HG02588 (cell line): ENCODE measurements at regions not wholly inside any gene's neighbourhood (a gene's known extent, or its start where the extent isn't known, plus 50 kb on each side); places are given as distances from the start of the nearest gene placed in this dataset.

Source experiments
- ATAC-seq: cut with Tn5 transposase; IDR thresholded peaks from one replicate; pipeline ENCODE4 v1.9.1; 2021; ENCODE audit warnings: mild to moderate bottlenecking, moderate library complexity; ENCODE audit not compliant: unreplicated experiment

GRCh38 chr10:107415446-107415845 is 250.9 kb upstream of the SORCS1 start:
- peak; percentile 52 for ATAC-seq

DNA sequence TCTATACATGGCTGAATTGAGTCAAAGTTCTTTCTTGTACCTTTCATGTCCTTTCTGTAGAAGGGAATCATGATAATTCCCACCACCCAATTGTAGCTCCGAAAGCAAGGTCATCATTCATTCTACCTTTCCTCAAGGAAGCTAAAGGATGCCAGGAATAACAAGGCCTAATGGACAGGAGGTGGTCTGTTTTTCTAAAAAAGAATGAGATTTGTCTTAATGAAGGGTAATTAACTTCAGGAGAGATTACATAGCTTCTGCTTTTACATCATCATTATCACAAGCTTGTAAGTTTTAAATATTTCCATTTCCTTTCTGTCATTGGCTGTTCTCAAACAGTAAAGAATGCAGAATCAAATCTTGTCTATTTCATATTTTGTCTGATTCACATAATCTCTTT is 249.5 kb upstream of the SORCS1 start:
- no peak for ATAC-seq

GRCh38 chr10:107409522-107409921 is 245.0 kb upstream of the SORCS1 start:
- ATAC-seq, result peak; percentile 67

DNA sequence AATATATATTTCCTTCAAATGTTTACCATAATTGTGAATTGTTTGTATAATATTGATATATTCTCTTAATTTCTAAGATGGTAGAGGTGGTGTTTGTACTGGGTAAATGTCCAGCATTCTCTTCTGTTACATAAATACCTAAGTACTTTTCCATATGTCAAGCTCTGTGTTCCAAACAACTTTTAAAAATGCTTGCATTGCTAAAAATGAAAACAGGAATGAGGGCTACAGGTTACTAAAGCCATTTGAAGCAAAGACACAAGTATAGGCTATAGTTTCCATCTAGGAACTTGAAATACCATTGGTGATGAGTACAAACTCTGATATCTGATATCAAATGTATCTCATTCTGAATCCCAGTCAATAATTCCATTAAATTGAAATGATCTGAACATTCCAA is 233.6 kb upstream of the SORCS1 start:
- ATAC-seq, result no peak

- ATAC-seq, result peak; percentile 62
These were observed 227.4 kb upstream of the SORCS1 start for GRCh38 chr10:107391901-107392300.

DNA sequence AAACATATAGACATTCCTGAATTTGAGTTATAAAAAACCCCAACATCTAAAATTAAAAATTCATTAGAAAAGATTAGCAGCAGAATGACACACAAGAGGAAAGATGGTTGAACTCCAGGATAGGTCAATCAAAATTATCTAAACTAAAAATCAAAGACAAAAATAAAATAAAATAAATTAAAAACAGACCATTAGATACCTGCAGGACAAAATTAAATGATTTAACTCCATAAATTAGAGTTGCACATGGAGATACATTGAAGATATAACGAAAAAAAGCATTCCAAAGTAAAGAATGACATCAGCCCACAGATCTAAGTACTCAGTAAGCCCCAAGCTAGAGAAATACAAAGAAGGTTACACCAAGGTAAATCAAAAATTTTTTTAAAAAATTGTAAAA is 226.1 kb upstream of the SORCS1 start:
- no peak for ATAC-seq

DNA sequence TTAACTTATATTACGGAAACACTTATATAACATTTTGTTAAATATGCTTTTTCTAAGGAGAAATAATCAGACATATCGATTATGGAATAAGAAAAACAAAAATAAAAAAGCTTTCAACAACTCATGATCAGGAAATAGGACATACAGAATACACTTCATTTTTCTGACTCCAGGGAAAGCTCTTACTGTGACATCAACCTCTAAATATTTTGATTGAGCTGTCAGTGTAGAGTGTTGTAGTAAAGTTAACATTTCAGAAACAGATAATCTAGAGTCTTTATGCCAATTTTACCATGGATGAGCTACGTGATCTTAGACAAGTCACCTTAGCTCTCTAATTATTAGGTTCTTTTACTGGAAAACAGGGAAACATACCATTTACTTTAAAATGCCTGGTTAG is 218.9 kb upstream of the SORCS1 start:
- no peak for ATAC-seq

GRCh38 chr10:107379601-107380000 is 215.1 kb upstream of the SORCS1 start:
- no peak for ATAC-seq

GRCh38 chr10:107371801-107372200 is 207.3 kb upstream of the SORCS1 start:
- no peak for ATAC-seq

DNA sequence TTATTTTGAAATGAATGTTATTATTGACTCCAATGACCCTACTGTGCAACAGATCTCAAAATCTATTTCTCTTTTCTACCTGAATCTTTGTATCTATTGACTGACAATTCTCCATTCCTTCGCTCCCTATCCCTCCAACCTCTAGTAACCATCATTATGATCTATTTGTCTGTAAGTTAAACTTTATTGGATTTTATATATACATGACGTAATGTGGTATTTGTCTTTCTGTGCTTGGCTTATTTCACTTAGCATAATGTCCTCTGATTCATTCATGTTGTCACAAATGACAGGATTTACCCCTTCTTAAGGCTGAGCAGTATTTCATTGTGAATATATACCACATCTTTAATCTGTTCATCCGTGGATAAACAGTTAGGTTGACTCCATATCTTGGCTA is 200.4 kb upstream of the SORCS1 start:
- no peak for ATAC-seq

DNA sequence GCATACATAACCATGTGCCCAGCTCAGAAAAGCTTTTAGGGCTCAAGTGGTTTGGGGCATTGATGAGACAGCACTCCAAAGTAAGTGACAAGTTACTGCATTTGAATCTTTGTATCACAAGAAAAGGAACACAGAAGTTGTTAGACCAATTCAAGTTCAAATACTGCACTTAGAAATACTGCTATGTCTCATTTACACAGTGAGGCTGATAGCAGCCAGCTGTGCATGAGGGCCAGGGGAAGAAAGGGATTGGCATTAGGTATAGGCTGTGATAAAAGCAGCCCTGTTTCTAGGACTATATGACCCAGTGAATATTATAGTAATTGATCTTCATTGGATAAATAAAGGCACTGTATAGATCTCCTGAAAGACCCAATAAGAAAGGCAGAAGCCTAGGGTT is 197.8 kb upstream of the SORCS1 start:
- ATAC-seq, result no peak

DNA sequence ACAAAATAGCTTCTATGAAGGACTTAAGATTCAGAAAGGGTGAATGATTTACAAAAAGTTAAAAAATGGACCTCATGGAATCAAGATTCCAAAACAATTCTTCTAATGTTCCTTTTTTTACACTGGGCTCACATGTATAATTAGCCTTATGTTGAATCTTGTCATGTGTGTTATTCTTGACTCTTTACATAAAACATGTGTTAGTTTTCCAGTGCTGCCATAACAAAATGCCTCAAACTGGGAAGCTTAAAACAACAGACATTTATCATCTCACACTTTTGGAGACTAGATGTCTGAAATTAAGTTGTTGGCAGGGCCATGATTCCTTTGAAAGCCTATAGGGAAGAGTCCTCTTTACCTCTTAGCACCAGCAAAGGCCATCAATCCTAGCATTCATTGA is 192.5 kb upstream of the SORCS1 start:
- ATAC-seq, result no peak

DNA sequence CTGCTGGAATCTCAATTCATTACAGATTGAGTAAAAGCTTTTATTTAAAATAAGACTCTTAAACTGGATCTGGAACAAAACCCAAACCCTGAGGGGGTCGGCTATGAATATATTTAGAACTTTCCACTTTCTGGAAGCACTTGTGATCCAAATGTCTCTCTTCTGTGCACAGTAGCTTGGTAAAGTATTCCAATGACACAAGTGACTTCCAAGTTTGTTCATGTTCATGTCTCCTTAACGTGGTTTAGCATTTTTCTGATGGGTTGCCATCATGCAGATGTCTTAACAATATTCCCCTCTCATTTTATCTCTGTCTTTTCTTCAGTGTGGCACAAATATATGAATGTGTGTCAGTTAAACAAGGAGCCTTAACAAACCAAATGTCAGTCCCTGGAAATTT is 191.9 kb upstream of the SORCS1 start:
- ATAC-seq, result no peak

DNA sequence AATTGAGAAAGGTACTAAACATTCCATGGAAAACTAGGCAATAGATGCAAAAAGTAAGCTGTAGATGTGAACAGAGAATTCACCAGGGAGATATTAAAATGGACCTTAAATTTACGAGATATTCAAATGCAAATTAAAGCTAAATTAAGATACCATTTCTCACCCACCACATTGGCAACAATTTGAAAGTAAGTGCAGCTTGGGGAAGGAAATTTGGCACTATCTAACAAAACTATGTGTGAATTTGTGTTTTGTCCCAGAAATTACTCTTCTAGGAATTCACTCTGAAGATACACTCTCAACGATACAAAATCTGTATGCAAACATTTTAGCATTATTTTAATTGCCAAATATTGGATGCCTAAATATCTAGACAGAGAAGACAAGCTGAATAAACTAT is 178.2 kb upstream of the SORCS1 start:
- ATAC-seq, result no peak

DNA sequence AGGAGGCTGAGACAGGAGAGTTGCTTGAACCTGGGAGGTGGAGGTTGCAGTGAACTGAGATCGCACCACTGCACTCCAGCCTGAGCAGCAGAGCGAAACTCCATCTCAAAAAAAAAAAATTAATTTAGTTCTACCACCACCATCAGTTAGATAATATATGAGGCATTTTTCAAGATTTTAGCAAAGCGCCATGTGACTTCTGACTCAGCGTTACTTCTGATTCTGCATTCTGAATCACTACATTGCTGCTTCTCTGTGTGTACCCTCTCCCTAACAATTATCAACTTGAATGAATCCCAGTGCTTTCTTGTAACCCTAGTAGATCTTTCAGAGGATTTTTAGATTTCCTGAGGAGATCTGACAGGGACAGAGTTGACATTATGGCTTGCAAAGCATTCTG is 176.8 kb upstream of the SORCS1 start:
- no peak for ATAC-seq

DNA sequence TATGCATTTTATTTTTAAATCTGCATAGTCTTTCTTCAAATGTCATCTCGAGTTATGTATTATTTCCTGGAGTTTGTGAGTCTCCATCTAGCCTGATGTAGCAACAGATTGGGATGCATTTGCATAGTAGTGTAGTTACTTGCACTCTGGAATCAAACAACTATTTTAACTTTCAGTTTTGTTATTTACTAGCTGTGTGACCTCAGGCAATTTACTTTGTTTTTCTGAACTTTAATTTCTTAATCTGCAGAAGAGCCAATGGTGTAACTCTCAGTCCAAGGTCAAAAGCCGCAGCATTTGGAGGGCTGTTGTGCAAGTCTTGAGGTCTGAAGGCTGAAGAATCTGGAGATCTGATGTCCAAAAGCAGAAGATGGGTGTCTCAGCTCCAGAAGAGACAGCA is 175.8 kb upstream of the SORCS1 start:
- ATAC-seq, result no peak

DNA sequence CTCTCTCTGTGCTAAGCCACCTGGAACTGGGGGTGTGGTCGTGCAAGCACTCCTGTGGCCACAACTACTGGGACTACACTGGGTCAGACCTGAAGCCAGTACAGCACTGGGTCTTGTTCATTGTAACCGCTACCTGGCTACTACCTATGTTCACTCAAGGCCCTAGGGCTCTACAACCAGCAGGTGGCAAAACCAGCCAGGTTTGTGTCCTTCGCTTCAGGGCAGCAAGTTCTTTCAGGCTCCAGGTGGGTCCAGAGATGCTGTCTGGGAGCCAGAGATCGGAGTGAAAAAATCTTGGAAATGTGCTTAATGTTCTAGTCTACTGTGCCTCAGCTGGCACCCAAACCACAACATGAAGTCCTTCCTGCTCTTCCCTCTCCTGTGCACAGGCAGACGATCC is 171.6 kb upstream of the SORCS1 start:
- ATAC-seq, result no peak

GRCh38 chr10:107317592-107317991 is 153.1 kb upstream of the SORCS1 start:
- no peak for ATAC-seq

DNA sequence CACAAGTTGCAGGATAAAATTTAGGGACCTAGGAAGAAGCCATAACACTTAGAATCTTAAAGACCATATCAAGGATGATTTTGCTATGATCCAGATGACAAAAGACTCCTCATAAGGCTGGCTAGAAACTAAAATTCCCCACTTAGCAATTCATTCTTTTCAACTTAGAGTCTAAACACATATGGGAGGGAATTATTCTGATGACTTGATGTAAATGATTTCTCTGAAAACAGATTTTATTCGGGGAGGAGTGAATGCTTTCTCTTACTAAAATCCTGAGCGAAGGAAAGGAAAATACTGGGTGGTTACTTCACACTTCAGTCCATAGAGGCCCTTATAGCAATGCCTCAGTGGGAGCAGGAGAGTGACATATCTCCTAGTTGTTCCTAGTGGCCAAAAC is 138.7 kb upstream of the SORCS1 start:
- ATAC-seq, result no peak

- no peak for ATAC-seq
These were observed 135.1 kb upstream of the SORCS1 start for GRCh38 chr10:107299606-107300005.

DNA sequence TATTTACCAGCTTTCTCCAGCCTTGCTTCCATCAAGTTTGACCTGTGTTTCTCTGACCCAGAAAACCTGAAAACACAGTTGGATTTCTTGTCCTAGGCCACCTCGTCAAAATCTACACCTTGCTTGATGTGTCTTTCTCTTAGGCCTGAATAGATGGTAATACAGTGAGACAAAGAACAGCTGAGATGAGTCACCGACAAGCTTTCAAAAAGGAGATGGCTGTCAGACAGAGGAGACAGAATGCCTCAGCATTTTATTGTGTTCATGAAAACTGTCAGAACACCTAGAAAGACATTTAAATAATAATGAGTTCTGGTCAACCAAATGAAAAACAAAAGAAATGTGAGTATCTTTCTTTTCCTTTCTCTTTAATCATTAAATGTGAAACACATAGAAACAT is 119.7 kb upstream of the SORCS1 start:
- ATAC-seq, result no peak

GRCh38 chr10:107280293-107280692 is 115.8 kb upstream of the SORCS1 start:
- ATAC-seq, result no peak

GRCh38 chr10:107277591-107277990 is 113.1 kb upstream of the SORCS1 start:
- ATAC-seq, result no peak

DNA sequence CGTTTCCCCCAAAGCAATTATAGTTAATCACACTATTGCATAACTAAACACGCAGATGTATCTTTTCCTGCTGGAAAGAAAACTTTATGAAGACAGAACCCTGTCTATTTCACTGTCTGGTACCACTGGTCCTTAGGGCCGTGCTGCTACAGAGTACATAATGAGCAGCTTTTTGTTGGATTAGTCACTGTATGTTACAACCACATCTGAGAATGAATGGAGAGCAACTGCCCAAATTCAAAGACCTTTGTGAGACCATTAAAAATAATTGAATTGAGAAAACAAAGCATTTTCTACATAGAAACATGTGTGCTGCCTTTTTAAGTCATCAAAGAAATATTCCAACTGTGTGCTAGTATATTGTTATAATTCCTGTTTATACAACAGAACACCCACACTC is 111.3 kb upstream of the SORCS1 start:
- ATAC-seq, result no peak
